GM12878 (cell line): ENCODE measurements at regions not wholly inside any gene's neighbourhood (a gene's known extent, or its start where the extent isn't known, plus 50 kb on each side); places are given as distances from the start of the nearest gene placed in this dataset.

Experiments
- ATAC-seq: fragments of 200-7000 bp; cut with Tn5 transposase; 3 replicates; pipeline ENCODE4 v1.9.1; 2020; ENCODE audit warnings: mild to moderate bottlenecking, moderate library complexity
- BruUV-seq: library from RNA; stranded (reverse); fragments of 400-500 nt; replicated peaks from 2 replicates; lab custom pipeline; 2021; lab: Mats Ljungman, UMichigan
- CTCF ChIA-PET: fragments of 300-600 bp; sonication (Branson Sonifier 250); formaldehyde crosslinking; extraction: SDS; loops from one replicate; lab custom pipeline; 2021; ENCODE audit warnings: inconsistent platforms; lab: Yijun Ruan, JAX
- POLR2A ChIA-PET: fragments of 350-600 bp; formaldehyde crosslinking; extraction: SDS; loops from one replicate; lab custom pipeline; 2021; ENCODE audit warnings: inconsistent platforms; lab: Charles Lee
- RAD21 ChIA-PET: fragments of 300-600 bp; sonication (Branson Sonifier 250); formaldehyde crosslinking; loops from one replicate; lab custom pipeline; 2023; ENCODE audit warnings: antibody characterized with exemption; ENCODE audit not compliant: unreplicated experiment; lab: Charles Lee
- SMC1A ChIA-PET: fragments of 300-600 bp; sonication (Branson Sonifier 250); formaldehyde crosslinking; loops from one replicate; lab custom pipeline; 2023; ENCODE audit not compliant: unreplicated experiment, uncharacterized antibody; lab: Charles Lee
- DNase-seq: peaks from one replicate; pipeline ENCODE4 v3.0.0-alpha.2; 2011; ENCODE audit warnings: low read depth, low spot score
- FAIRE-seq: peaks from 3 replicates; lab custom pipeline; 2011; peaks lifted over from hg19 to GRCh38; lab: Jason Lieb, UNC
- H2AFZ ChIP-seq: 2 replicates; pipeline ENCODE4 v1.6.0; 2011; ENCODE audit warnings: low read depth, low read length, control low read depth; ENCODE audit not compliant: control insufficient read depth
- H3K27ac ChIP-seq: 2 replicates; pipeline ENCODE4 v1.5.1; 2011; ENCODE audit warnings: control low read depth; ENCODE audit not compliant: control insufficient read depth, insufficient read depth
- H3K27me3 ChIP-seq, 2 experiments: replicated peaks in 1 of 2; 2 replicates each; pipeline versions ENCODE4 v1.6.0 to v1.6.1; 2011; ENCODE audit warnings: low read length in 1 of 2; ENCODE audit not compliant: control insufficient read depth in 2 of 2, insufficient read depth in 2 of 2
- H3K36me3 ChIP-seq, 2 experiments: 2 replicates each; pipeline ENCODE4 v1.5.1; 2011; ENCODE audit warnings: low read length in 1 of 2; ENCODE audit not compliant: control insufficient read depth in 2 of 2, insufficient read depth in 2 of 2
- H3K4me1 ChIP-seq: 2 replicates; pipeline ENCODE4 v1.6.1; 2011; ENCODE audit warnings: mild to moderate bottlenecking, low read length, moderate library complexity, mixed read lengths; ENCODE audit not compliant: control insufficient read depth, insufficient read depth
- H3K4me2 ChIP-seq: 2 replicates; pipeline ENCODE4 v1.6.0; 2011; ENCODE audit warnings: control low read depth; ENCODE audit not compliant: control insufficient read depth, insufficient read depth
- H3K4me3 ChIP-seq: fragments of 200-600 bp; sonication (generic); 2 replicates; pipeline ENCODE4 v1.5.1; 2016
- H3K79me2 ChIP-seq: 2 replicates; pipeline ENCODE4 v1.6.0; 2011; ENCODE audit warnings: low read length; ENCODE audit not compliant: control insufficient read depth, insufficient read depth
- H3K9ac ChIP-seq: 2 replicates; pipeline ENCODE4 v1.8.0; 2011; ENCODE audit warnings: low read length, control low read depth, mixed read lengths; ENCODE audit not compliant: control insufficient read depth, insufficient read depth
- H3K9me3 ChIP-seq: replicated peaks from 3 replicates; pipeline ENCODE4 v1.5.1; 2011; ENCODE audit warnings: mild to moderate bottlenecking, low read length; ENCODE audit not compliant: control insufficient read depth, insufficient read depth
- H4K20me1 ChIP-seq: 2 replicates; pipeline ENCODE4 v1.6.0; 2011; ENCODE audit not compliant: control insufficient read depth, insufficient read depth
- ATF7 ChIP-seq: fragments of 450-650 bp; IDR thresholded peaks from 2 replicates; pipeline ENCODE4 v1.6.1; 2016; ENCODE audit warnings: low read depth, mild to moderate bottlenecking
- BRCA1 ChIP-seq: IDR thresholded peaks from 2 replicates; pipeline ENCODE4 v1.6.1; 2011; ENCODE audit warnings: low read depth, low read length, improper control_type of control experiment
- CHD4 ChIP-seq: fragments of 200-600 bp; sonication (generic); IDR thresholded peaks from 2 replicates; pipeline ENCODE4 v1.6.1; 2016; ENCODE audit warnings: mild to moderate bottlenecking
- DPF2 ChIP-seq: fragments of 450-650 bp; IDR thresholded peaks from 2 replicates; pipeline ENCODE4 v1.6.1; 2017; ENCODE audit warnings: mild to moderate bottlenecking
- FOXM1 ChIP-seq: IDR thresholded peaks from 2 replicates; pipeline ENCODE4 v1.6.1; 2012; ENCODE audit warnings: low read depth, mild to moderate bottlenecking, inconsistent platforms, low read length, moderate library complexity
- HDAC2 ChIP-seq: fragments of 200-600 bp; sonication (generic); IDR thresholded peaks from 2 replicates; pipeline ENCODE4 v1.6.1; 2017
- MTA3 ChIP-seq: IDR thresholded peaks from 2 replicates; pipeline ENCODE4 v1.6.1; 2012; ENCODE audit warnings: low read length, inconsistent platforms, borderline replicate concordance
- NBN ChIP-seq: fragments of 450-650 bp; IDR thresholded peaks from 2 replicates; pipeline ENCODE4 v1.6.1; 2016
- NFYA ChIP-seq: IDR thresholded peaks from 2 replicates; pipeline ENCODE4 v1.6.1; 2011; ENCODE audit warnings: low read depth, mild to moderate bottlenecking, low read length, improper control_type of control experiment, borderline replicate concordance
- PBX3 ChIP-seq: IDR thresholded peaks from 2 replicates; pipeline ENCODE4 v1.6.1; 2011; ENCODE audit warnings: mild to moderate bottlenecking, low read depth, low read length, moderate library complexity; ENCODE audit not compliant: insufficient replicate concordance
- SREBF1 ChIP-seq: IDR thresholded peaks from 2 replicates; pipeline ENCODE4 v1.6.1; 2012; ENCODE audit warnings: mild to moderate bottlenecking, low read length
- STAT1 ChIP-seq: fragments of 450-650 bp; conservative IDR thresholded peaks from 2 replicates; pipeline ENCODE4 v1.6.1; 2014; ENCODE audit warnings: antibody characterized with exemption, mild to moderate bottlenecking
- SUZ12 ChIP-seq: fragments of 200-600 bp; sonication (generic); IDR thresholded peaks from one replicate; pipeline ENCODE4 v1.6.1; 2018; ENCODE audit warnings: antibody characterized with exemption, mild to moderate bottlenecking; ENCODE audit not compliant: unreplicated experiment
- TARDBP ChIP-seq: IDR thresholded peaks from 2 replicates; pipeline ENCODE4 v1.6.1; 2016; ENCODE audit warnings: borderline replicate concordance
- WRNIP1 ChIP-seq: IDR thresholded peaks from 2 replicates; pipeline ENCODE4 v1.6.1; 2011; ENCODE audit warnings: low read depth, low read length, improper control_type of control experiment, borderline replicate concordance
- ZBTB11 ChIP-seq: fragments of 450-650 bp; formaldehyde crosslinking; IDR thresholded peaks from 2 replicates; pipeline ENCODE4 v1.5.0; 2022; ENCODE audit warnings: mild to moderate bottlenecking, missing genetic modification characterization
- ZNF622 ChIP-seq: fragments of 450-650 bp; IDR thresholded peaks from 2 replicates; pipeline ENCODE4 v1.6.1; 2017; ENCODE audit warnings: mild to moderate bottlenecking, inconsistent platforms
- WGBS: methylation state at CpG from one replicate; pipeline ENCODE4 v1.1.6; 2016; ENCODE audit warnings: low lambda C conversion rate; ENCODE audit not compliant: insufficient replicate concordance, insufficient coverage; ENCODE audit errors: missing lambda C conversion rate; 5-methylcytosine and 5-hydroxymethylcytosine counted together
- in situ Hi-C: fragments of 300-500 bp; cut with MboI; formaldehyde crosslinking; loops from 9 replicates; pipeline ENCODE4 v1.14.3; 2018; ENCODE audit warnings: mixed read lengths
- intact Hi-C: fragments of 100-400 bp; cut with micrococcal nuclease; formaldehyde crosslinking; loops from one replicate; pipeline ENCODE4 v1.14.2; 2022; ENCODE audit not compliant: unreplicated experiment

- H3K9me3 ChIP-seq = no peaks in the 10 kb centered on the region
- H2AFZ ChIP-seq = no peak overlapping the region
- BruUV-seq = no TSS peak
- WGBS = 10% methylated on average over 7 of the region's 7 CpGs
- ChIA-PET CTCF (no interaction called here), RAD21 (no interaction called here), POLR2A (no interaction called here), SMC1A (no interaction called here)
- intact Hi-C loops (no loop called here), in situ Hi-C loops (no loop called here)
- no peak overlapping the region for H3K27ac ChIP-seq
- H3K9ac ChIP-seq = no peak overlapping the region
- H4K20me1 ChIP-seq = peaks cover 4% of the 10 kb centered on the region; the same call in 1 of the 2 replicates
- H3K27me3 ChIP-seq = no peaks in the 10 kb centered on the region
- no peak overlapping the region for H3K4me2 ChIP-seq
- DNase-seq = no peak
- TF ChIP-seq FOXM1 = no peak
- no peak for TF ChIP-seq MTA3
- TF ChIP-seq SUZ12 = no peak
- no peak for TF ChIP-seq PBX3
- no peak for FAIRE-seq
- H3K36me3 ChIP-seq = no peaks in the 10 kb centered on the region
- H3K79me2 ChIP-seq = no peaks in the 10 kb centered on the region
- H3K4me3 ChIP-seq = no peak overlapping the region
- ATAC-seq = no peak
- peaks cover 6% of the 10 kb centered on the region for H3K4me1 ChIP-seq
Measured at GRCh38 chr1:17966341-17966740, 141.3 kb upstream of the IGSF21 start.

GRCh38 chr1:17967623-17968255, 139.9 kb upstream of the IGSF21 start:
- CTCF ChIA-PET = no interaction called here
- no peaks in the 10 kb centered on the region for H3K79me2 ChIP-seq
- intact Hi-C loops = no loop called here
- H3K36me3 ChIP-seq = no peaks in the 10 kb centered on the region
- no peak for ATAC-seq
- no peak for DNase-seq
- in situ Hi-C loops = no loop called here
- no peak overlapping the region for H3K9ac ChIP-seq
- WGBS = 26% methylated on average over 2 of the region's 2 CpGs
- no peak overlapping the region for H3K4me2 ChIP-seq
- peaks cover 6% of the 10 kb centered on the region for H3K4me1 ChIP-seq
- H3K4me3 ChIP-seq = no peak overlapping the region
- no peaks in the 10 kb centered on the region for H4K20me1 ChIP-seq
- FAIRE-seq = no peak
- no peaks in the 10 kb centered on the region for H3K9me3 ChIP-seq
- SMC1A ChIA-PET = no interaction called here
- BruUV-seq = no TSS peak
- no peaks in the 10 kb centered on the region for H3K27me3 ChIP-seq
- POLR2A ChIA-PET = no interaction called here
- H2AFZ ChIP-seq = no peak overlapping the region
- H3K27ac ChIP-seq = no peak overlapping the region
- RAD21 ChIA-PET = no interaction called here
- TF ChIP-seq CHD4 = no peak
- no peak for TF ChIP-seq ZNF622
- TF ChIP-seq DPF2 = no peak
- TF ChIP-seq ATF7 = no peak
- TF ChIP-seq NBN = no peak
- TF ChIP-seq TARDBP = no peak
- no peak for TF ChIP-seq BRCA1
- TF ChIP-seq HDAC2 = no peak
- TF ChIP-seq NFYA = no peak
- no peak for TF ChIP-seq SREBF1
- TF ChIP-seq STAT1 = no peak
- TF ChIP-seq ZBTB11 (CRISPR knock-in tag) = no peak
- TF ChIP-seq WRNIP1 = no peak
